GM12891 (cell line): ENCODE measurements at regions not wholly inside any gene's neighbourhood (a gene's known extent, or its start where the extent isn't known, plus 50 kb on each side); places are given as distances from the start of the nearest gene placed in this dataset.

Experiments used
- DNase-seq: peaks from one replicate; pipeline ENCODE4 v3.0.0; 2011; ENCODE audit warnings: low spot score; ENCODE audit not compliant: insufficient read length
- FAIRE-seq: peaks from 2 replicates; lab custom pipeline; 2011; peaks lifted over from hg19 to GRCh38; lab: Jason Lieb, UNC
- PAX5 ChIP-seq: IDR thresholded peaks from 2 replicates; pipeline ENCODE4 v1.6.1; 2011; ENCODE audit warnings: low read length, moderate library complexity, mild to moderate bottlenecking; ENCODE audit not compliant: insufficient read depth, severe bottlenecking
- POLR2A ChIP-seq: IDR thresholded peaks from 2 replicates; pipeline ENCODE4 v1.6.1; 2011; ENCODE audit warnings: low read depth, low read length, control low read depth
- POLR2AphosphoS5 ChIP-seq: IDR thresholded peaks from 2 replicates; pipeline ENCODE4 v1.6.1; 2011; ENCODE audit warnings: low read depth, low read length, control low read depth
- POU2F2 ChIP-seq: IDR thresholded peaks from 2 replicates; pipeline ENCODE4 v1.6.1; 2011; ENCODE audit warnings: low read depth, mild to moderate bottlenecking, control low read depth, low read length, moderate library complexity
- SPI1 ChIP-seq: IDR thresholded peaks from 2 replicates; pipeline ENCODE4 v1.6.1; 2011; ENCODE audit warnings: low read depth, low read length, control low read depth
- TAF1 ChIP-seq: IDR thresholded peaks from 2 replicates; pipeline ENCODE4 v1.6.1; 2011; ENCODE audit warnings: low read depth, low read length, control low read depth

- FAIRE-seq, result no peak
- TF ChIP-seq POLR2AphosphoS5, result no peak
- peak; percentile 87 for TF ChIP-seq SPI1
- DNase-seq, result no peak
Measured at GRCh38 chr15:96586901-96587300, 256.4 kb downstream of the NR2F2 start.

- DNase-seq (no peak), FAIRE-seq (no peak)
- TF ChIP-seq POLR2AphosphoS5 (no peak), POU2F2 (no peak), SPI1 (no peak), PAX5 (no peak), TAF1 (no peak), POLR2A (no peak)
Measured at GRCh38 chr15:96589864-96590263, 259.4 kb downstream of the NR2F2 start.

GRCh38 chr15:96593735-96594134 lies 263.2 kb downstream of the NR2F2 start:
- no peak for DNase-seq
- no peak for TF ChIP-seq POLR2AphosphoS5
- no peak for TF ChIP-seq SPI1
- TF ChIP-seq POU2F2, result no peak
- no peak for TF ChIP-seq TAF1
- no peak for TF ChIP-seq POLR2A
- TF ChIP-seq PAX5, result no peak
- FAIRE-seq, result no peak

GRCh38 chr15:96595951-96596350 lies 265.5 kb downstream of the NR2F2 start:
- FAIRE-seq (no peak), DNase-seq (no peak)
- TF ChIP-seq POU2F2 (no peak), TAF1 (no peak)

DNA sequence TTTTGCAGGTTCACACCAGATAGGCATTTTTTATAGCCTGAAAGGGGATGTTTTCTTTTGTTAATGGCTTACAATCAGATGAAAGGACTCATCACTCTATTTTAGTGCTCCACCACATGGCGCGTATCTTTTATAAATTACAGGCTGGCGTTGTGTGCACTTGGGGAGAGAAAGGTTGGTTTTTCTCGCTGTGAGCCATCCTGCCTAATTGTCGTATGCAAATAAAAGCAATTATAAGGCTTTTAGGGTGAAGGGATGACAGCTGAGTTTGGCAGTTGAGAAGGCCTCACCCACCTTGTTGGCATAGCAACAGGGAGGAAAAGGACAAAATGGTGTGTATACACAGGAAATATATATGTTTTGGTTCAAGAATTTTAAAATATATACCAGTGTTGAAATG lies 268.0 kb downstream of the NR2F2 start:
- DNase-seq (no peak), FAIRE-seq (no peak)
- TF ChIP-seq SPI1, result no peak

- FAIRE-seq (no peak), DNase-seq (no peak)
- TF ChIP-seq TAF1 (no peak), PAX5 (no peak), POLR2AphosphoS5 (no peak), POU2F2 (no peak), POLR2A (no peak), SPI1 (no peak)
Measured at GRCh38 chr15:96599268-96599667, 268.8 kb downstream of the NR2F2 start.

DNA sequence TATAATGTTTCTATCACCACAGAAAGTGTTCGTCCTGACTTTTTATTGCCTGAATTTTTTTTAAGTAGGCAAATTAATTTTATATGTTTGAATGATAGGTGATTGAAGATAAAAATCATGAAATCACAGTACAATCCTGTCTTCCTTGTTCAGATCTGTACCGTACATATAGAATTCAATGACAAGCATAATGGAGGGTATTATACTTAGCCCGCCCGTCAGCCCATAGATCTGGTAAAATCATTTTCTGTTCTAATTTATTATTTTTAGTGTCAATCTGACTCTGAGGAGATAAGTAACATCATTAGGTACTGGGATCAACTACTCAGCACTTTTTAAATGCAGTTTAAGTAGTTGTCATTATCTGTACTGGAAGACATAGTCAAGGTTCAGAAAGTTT lies 269.9 kb downstream of the NR2F2 start:
- no peak for FAIRE-seq
- no peak for DNase-seq
- no peak for TF ChIP-seq SPI1
- TF ChIP-seq TAF1, result no peak
- TF ChIP-seq POLR2A, result no peak
- no peak for TF ChIP-seq POU2F2
- no peak for TF ChIP-seq PAX5
- no peak for TF ChIP-seq POLR2AphosphoS5

GRCh38 chr15:96606617-96607016 lies 276.1 kb downstream of the NR2F2 start:
- no peak for FAIRE-seq
- peak; percentile 67 for TF ChIP-seq SPI1
- no peak for TF ChIP-seq POU2F2
- DNase-seq, result no peak

DNA sequence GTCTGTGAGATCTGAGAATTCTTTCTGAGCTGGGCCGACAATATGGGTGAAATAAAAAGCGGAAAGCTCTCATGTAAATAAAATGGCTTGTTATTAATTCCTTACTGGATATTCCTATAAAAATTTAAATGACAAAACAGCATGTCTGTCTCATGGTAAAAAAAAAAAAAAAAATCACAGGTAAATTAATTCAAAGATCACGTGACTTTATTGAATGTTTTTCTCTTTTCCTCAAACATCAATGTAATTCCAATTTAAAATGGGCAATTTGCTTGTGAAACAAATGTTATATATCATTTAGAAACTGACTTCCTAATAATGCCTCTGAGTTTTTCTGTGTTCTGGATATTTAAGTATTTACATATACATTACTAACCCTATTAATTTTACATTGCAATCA lies 280.3 kb downstream of the NR2F2 start:
- FAIRE-seq (no peak), DNase-seq (no peak)
- no peak for TF ChIP-seq POU2F2
- no peak for TF ChIP-seq TAF1
- no peak for TF ChIP-seq SPI1
- no peak for TF ChIP-seq POLR2AphosphoS5

- TF ChIP-seq POU2F2 (no peak), PAX5 (no peak), SPI1 (no peak), POLR2AphosphoS5 (no peak), POLR2A (no peak), TAF1 (no peak)
- FAIRE-seq (no peak), DNase-seq (no peak)
Measured at GRCh38 chr15:96612917-96613316, 282.4 kb downstream of the NR2F2 start.

DNA sequence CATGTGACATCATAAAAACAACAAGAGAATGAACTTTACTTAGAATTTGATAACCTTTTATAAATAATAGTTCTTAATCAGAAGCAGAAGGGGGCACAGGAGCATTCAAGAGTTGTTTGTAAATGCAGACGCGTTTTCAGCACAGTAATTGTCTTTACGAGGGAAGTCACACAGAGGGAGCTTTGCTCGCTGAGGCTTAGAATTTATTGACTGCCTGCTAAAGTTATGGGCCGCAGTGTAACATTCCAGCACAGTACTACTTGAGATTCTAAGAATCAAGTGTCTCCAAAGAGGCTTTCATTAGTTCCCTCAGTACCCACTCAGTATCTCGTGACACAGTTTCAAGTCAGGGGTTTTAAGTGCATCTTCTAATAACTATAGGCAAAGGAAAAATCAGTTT lies 288.7 kb downstream of the NR2F2 start:
- TF ChIP-seq TAF1, result no peak
- no peak for TF ChIP-seq POLR2AphosphoS5
- no peak for TF ChIP-seq POLR2A
- TF ChIP-seq PAX5, result no peak
- FAIRE-seq, result no peak

More for the DNA sequence above, 288.7 kb downstream of the NR2F2 start:
- no peak for DNase-seq
